Effector memory CD4-positive, alpha-beta T cell (primary cell): ENCODE measurements at regions not wholly inside any gene's neighbourhood (a gene's known extent, or its start where the extent isn't known, plus 50 kb on each side); places are given as distances from the start of the nearest gene placed in this dataset.

Source experiments
- DNase-seq, 3 donors: peaks; one replicate each; pipeline ENCODE4 v3.0.0-alpha.2; 2020
- H3K27ac ChIP-seq: 2 replicates; pipeline ENCODE4 v1.7.0; 2013; ENCODE audit warnings: mild to moderate bottlenecking, low read length, moderate library complexity; ENCODE audit not compliant: insufficient read depth, poor library complexity, severe bottlenecking
- H3K27me3 ChIP-seq: replicated peaks from 2 replicates; pipeline ENCODE4 v1.7.0; 2013; ENCODE audit warnings: mild to moderate bottlenecking, low read length; ENCODE audit not compliant: insufficient read depth, control insufficient read depth, poor library complexity, severe bottlenecking
- H3K36me3 ChIP-seq: 2 replicates; pipeline ENCODE4 v1.7.0; 2013; ENCODE audit warnings: mild to moderate bottlenecking, low read length, moderate library complexity; ENCODE audit not compliant: control insufficient read depth, insufficient read depth
- H3K4me1 ChIP-seq: 2 replicates; pipeline ENCODE4 v1.7.0; 2013; ENCODE audit warnings: low read length, mild to moderate bottlenecking; ENCODE audit not compliant: control insufficient read depth, insufficient read depth, poor library complexity, severe bottlenecking
- H3K4me3 ChIP-seq: 2 replicates; pipeline ENCODE4 v1.7.0; 2013; ENCODE audit warnings: low read length, low read depth, mild to moderate bottlenecking; ENCODE audit not compliant: insufficient read depth, poor library complexity, severe bottlenecking
- H3K9me3 ChIP-seq: 2 replicates; pipeline ENCODE4 v1.7.0; 2013; ENCODE audit warnings: mild to moderate bottlenecking, low read length, moderate library complexity; ENCODE audit not compliant: control insufficient read depth

- Histone ChIP-seq H3K9me3 (no peaks in the 10 kb centered on the region), H3K27ac (no peak overlapping the region), H3K4me1 (no peaks in the 10 kb centered on the region), H3K4me3 (no peak overlapping the region), H3K36me3 (no peaks in the 10 kb centered on the region), H3K27me3 (no peaks in the 10 kb centered on the region)
- DNase-seq, result no peak
Observed at GRCh38 chr2:158009399-158009798, 92.3 kb upstream of the UPP2 start.

GRCh38 chr2:158006961-158007719, 94.5 kb upstream of the UPP2 start:
- Histone ChIP-seq H3K9me3 (no peaks in the 10 kb centered on the region), H3K27ac (no peak overlapping the region)

GRCh38 chr2:158004126-158004764, 97.4 kb upstream of the UPP2 start:
- Histone ChIP-seq H3K27ac (no peak overlapping the region), H3K9me3 (no peaks in the 10 kb centered on the region), H3K4me1 (no peaks in the 10 kb centered on the region), H3K36me3 (no peaks in the 10 kb centered on the region), H3K27me3 (no peaks in the 10 kb centered on the region), H3K4me3 (no peak overlapping the region)
- no peak for DNase-seq

More at GRCh38 chr2:158006961-158007719, 94.5 kb upstream of the UPP2 start:
- Histone ChIP-seq H3K4me1 (no peaks in the 10 kb centered on the region), H3K36me3 (no peaks in the 10 kb centered on the region), H3K27me3 (no peaks in the 10 kb centered on the region), H3K4me3 (no peak overlapping the region)
- no peak for DNase-seq

- DNase-seq, result no peak
- no peaks in the 10 kb centered on the region for H3K9me3 ChIP-seq
- H3K4me3 ChIP-seq, result no peak overlapping the region
- H3K27me3 ChIP-seq, result no peaks in the 10 kb centered on the region
- no peak overlapping the region for H3K27ac ChIP-seq
- H3K4me1 ChIP-seq, result no peaks in the 10 kb centered on the region
- no peaks in the 10 kb centered on the region for H3K36me3 ChIP-seq
Observed at GRCh38 chr2:158002079-158002478, 99.6 kb upstream of the UPP2 start.

- no peaks in the 10 kb centered on the region for H3K27me3 ChIP-seq
- no peaks in the 10 kb centered on the region for H3K36me3 ChIP-seq
- no peak for DNase-seq
- no peaks in the 10 kb centered on the region for H3K9me3 ChIP-seq
- H3K4me1 ChIP-seq, result no peaks in the 10 kb centered on the region
- no peak overlapping the region for H3K4me3 ChIP-seq
- no peak overlapping the region for H3K27ac ChIP-seq
Observed at GRCh38 chr2:157996799-157997198, 104.9 kb upstream of the UPP2 start.

- no peaks in the 10 kb centered on the region for H3K9me3 ChIP-seq
- H3K36me3 ChIP-seq, result no peaks in the 10 kb centered on the region
- no peak for DNase-seq
- no peak overlapping the region for H3K4me3 ChIP-seq
- no peak overlapping the region for H3K27ac ChIP-seq
- no peaks in the 10 kb centered on the region for H3K4me1 ChIP-seq
- H3K27me3 ChIP-seq, result no peaks in the 10 kb centered on the region
Observed at GRCh38 chr2:157995117-157995516, 106.6 kb upstream of the UPP2 start.

- Histone ChIP-seq H3K27ac (no peak overlapping the region), H3K4me3 (no peak overlapping the region), H3K36me3 (no peaks in the 10 kb centered on the region), H3K4me1 (no peaks in the 10 kb centered on the region), H3K27me3 (no peaks in the 10 kb centered on the region), H3K9me3 (no peaks in the 10 kb centered on the region)
- no peak for DNase-seq
Observed at GRCh38 chr2:157991932-157992331, 109.7 kb upstream of the UPP2 start.

GRCh38 chr2:157990173-157990572, 111.5 kb upstream of the UPP2 start:
- H3K36me3 ChIP-seq, result no peaks in the 10 kb centered on the region
- no peak overlapping the region for H3K27ac ChIP-seq
- H3K9me3 ChIP-seq, result no peaks in the 10 kb centered on the region
- no peak overlapping the region for H3K4me3 ChIP-seq
- no peaks in the 10 kb centered on the region for H3K27me3 ChIP-seq
- DNase-seq, result no peak
- no peaks in the 10 kb centered on the region for H3K4me1 ChIP-seq

GRCh38 chr2:157989227-157989626, 112.4 kb upstream of the UPP2 start:
- no peak for DNase-seq
- Histone ChIP-seq H3K9me3 (no peaks in the 10 kb centered on the region), H3K27me3 (no peaks in the 10 kb centered on the region), H3K4me1 (no peaks in the 10 kb centered on the region), H3K27ac (no peak overlapping the region), H3K36me3 (no peaks in the 10 kb centered on the region), H3K4me3 (no peak overlapping the region)

GRCh38 chr2:157986761-157987160, 110.6 kb upstream of the ACVR1 start:
- Histone ChIP-seq H3K36me3 (no peaks in the 10 kb centered on the region), H3K27me3 (no peaks in the 10 kb centered on the region), H3K9me3 (no peaks in the 10 kb centered on the region), H3K4me3 (no peak overlapping the region), H3K4me1 (no peaks in the 10 kb centered on the region), H3K27ac (no peak overlapping the region)
- no peak for DNase-seq
